GM12878 (cell line): ENCODE measurements at regions not wholly inside any gene's neighbourhood (a gene's known extent, or its start where the extent isn't known, plus 50 kb on each side); places are given as distances from the start of the nearest gene placed in this dataset.

Experiments used
- ATAC-seq: fragments of 200-7000 bp; cut with Tn5 transposase; 3 replicates; pipeline ENCODE4 v1.9.1; 2020; ENCODE audit warnings: mild to moderate bottlenecking, moderate library complexity
- BruUV-seq: library from RNA; stranded (reverse); fragments of 400-500 nt; replicated peaks from 2 replicates; lab custom pipeline; 2021; lab: Mats Ljungman, UMichigan
- CTCF ChIA-PET: fragments of 300-600 bp; sonication (Branson Sonifier 250); formaldehyde crosslinking; extraction: SDS; loops from one replicate; lab custom pipeline; 2021; ENCODE audit warnings: inconsistent platforms; lab: Yijun Ruan, JAX
- POLR2A ChIA-PET: fragments of 350-600 bp; formaldehyde crosslinking; extraction: SDS; loops from one replicate; lab custom pipeline; 2021; ENCODE audit warnings: inconsistent platforms; lab: Charles Lee
- RAD21 ChIA-PET: fragments of 300-600 bp; sonication (Branson Sonifier 250); formaldehyde crosslinking; loops from one replicate; lab custom pipeline; 2023; ENCODE audit warnings: antibody characterized with exemption; ENCODE audit not compliant: unreplicated experiment; lab: Charles Lee
- SMC1A ChIA-PET: fragments of 300-600 bp; sonication (Branson Sonifier 250); formaldehyde crosslinking; loops from one replicate; lab custom pipeline; 2023; ENCODE audit not compliant: unreplicated experiment, uncharacterized antibody; lab: Charles Lee
- DNase-seq: peaks from one replicate; pipeline ENCODE4 v3.0.0-alpha.2; 2011; ENCODE audit warnings: low read depth, low spot score
- FAIRE-seq: peaks from 3 replicates; lab custom pipeline; 2011; peaks lifted over from hg19 to GRCh38; lab: Jason Lieb, UNC
- H2AFZ ChIP-seq: 2 replicates; pipeline ENCODE4 v1.6.0; 2011; ENCODE audit warnings: low read depth, low read length, control low read depth; ENCODE audit not compliant: control insufficient read depth
- H3K27ac ChIP-seq: 2 replicates; pipeline ENCODE4 v1.5.1; 2011; ENCODE audit warnings: control low read depth; ENCODE audit not compliant: control insufficient read depth, insufficient read depth
- H3K27me3 ChIP-seq, 2 experiments: replicated peaks in 1 of 2; 2 replicates each; pipeline versions ENCODE4 v1.6.0 to v1.6.1; 2011; ENCODE audit warnings: low read length in 1 of 2; ENCODE audit not compliant: control insufficient read depth in 2 of 2, insufficient read depth in 2 of 2
- H3K36me3 ChIP-seq, 2 experiments: 2 replicates each; pipeline ENCODE4 v1.5.1; 2011; ENCODE audit warnings: low read length in 1 of 2; ENCODE audit not compliant: control insufficient read depth in 2 of 2, insufficient read depth in 2 of 2
- H3K4me1 ChIP-seq: 2 replicates; pipeline ENCODE4 v1.6.1; 2011; ENCODE audit warnings: mild to moderate bottlenecking, low read length, moderate library complexity, mixed read lengths; ENCODE audit not compliant: control insufficient read depth, insufficient read depth
- H3K4me2 ChIP-seq: 2 replicates; pipeline ENCODE4 v1.6.0; 2011; ENCODE audit warnings: control low read depth; ENCODE audit not compliant: control insufficient read depth, insufficient read depth
- H3K4me3 ChIP-seq: fragments of 200-600 bp; sonication (generic); 2 replicates; pipeline ENCODE4 v1.5.1; 2016
- H3K79me2 ChIP-seq: 2 replicates; pipeline ENCODE4 v1.6.0; 2011; ENCODE audit warnings: low read length; ENCODE audit not compliant: control insufficient read depth, insufficient read depth
- H3K9ac ChIP-seq: 2 replicates; pipeline ENCODE4 v1.8.0; 2011; ENCODE audit warnings: low read length, control low read depth, mixed read lengths; ENCODE audit not compliant: control insufficient read depth, insufficient read depth
- H3K9me3 ChIP-seq: replicated peaks from 3 replicates; pipeline ENCODE4 v1.5.1; 2011; ENCODE audit warnings: mild to moderate bottlenecking, low read length; ENCODE audit not compliant: control insufficient read depth, insufficient read depth
- H4K20me1 ChIP-seq: 2 replicates; pipeline ENCODE4 v1.6.0; 2011; ENCODE audit not compliant: control insufficient read depth, insufficient read depth
- CREB1 ChIP-seq: IDR thresholded peaks from 2 replicates; pipeline ENCODE4 v1.6.1; 2012; ENCODE audit warnings: low read depth, mild to moderate bottlenecking, inconsistent platforms
- GABPA ChIP-seq: IDR thresholded peaks from 2 replicates; pipeline ENCODE4 v1.6.1; 2014; ENCODE audit warnings: antibody characterized with exemption, low read depth, mild to moderate bottlenecking, inconsistent platforms
- PAX5 ChIP-seq: IDR thresholded peaks from 2 replicates; pipeline ENCODE4 v1.6.1; 2011; ENCODE audit warnings: low read depth, low read length, borderline replicate concordance
- SRF ChIP-seq, 2 experiments: IDR thresholded peaks; 2 replicates each; pipeline ENCODE4 v1.6.1; 2011; ENCODE audit warnings: low read depth in 2 of 2, low read length in 2 of 2, mild to moderate bottlenecking in 1 of 2, moderate library complexity in 1 of 2
- WGBS: methylation state at CpG from one replicate; pipeline ENCODE4 v1.1.6; 2016; ENCODE audit warnings: low lambda C conversion rate; ENCODE audit not compliant: insufficient replicate concordance, insufficient coverage; ENCODE audit errors: missing lambda C conversion rate; 5-methylcytosine and 5-hydroxymethylcytosine counted together
- in situ Hi-C: fragments of 300-500 bp; cut with MboI; formaldehyde crosslinking; loops from 9 replicates; pipeline ENCODE4 v1.14.3; 2018; ENCODE audit warnings: mixed read lengths
- intact Hi-C: fragments of 100-400 bp; cut with micrococcal nuclease; formaldehyde crosslinking; loops from one replicate; pipeline ENCODE4 v1.14.2; 2022; ENCODE audit not compliant: unreplicated experiment
- TF ChIP-seq, protein P1 (sequence below): fragments of 450-650 bp; formaldehyde crosslinking; IDR thresholded peaks from 2 replicates; pipeline ENCODE4 v1.4.0; 2022; ENCODE audit warnings: mild to moderate bottlenecking, moderate library complexity
- TF ChIP-seq, protein P2 (sequence below): fragments of 450-650 bp; IDR thresholded peaks from 2 replicates; pipeline ENCODE4 v1.6.1; 2017; ENCODE audit warnings: mild to moderate bottlenecking, low read depth, inconsistent platforms; ENCODE audit not compliant: poor library complexity, severe bottlenecking

DNA sequence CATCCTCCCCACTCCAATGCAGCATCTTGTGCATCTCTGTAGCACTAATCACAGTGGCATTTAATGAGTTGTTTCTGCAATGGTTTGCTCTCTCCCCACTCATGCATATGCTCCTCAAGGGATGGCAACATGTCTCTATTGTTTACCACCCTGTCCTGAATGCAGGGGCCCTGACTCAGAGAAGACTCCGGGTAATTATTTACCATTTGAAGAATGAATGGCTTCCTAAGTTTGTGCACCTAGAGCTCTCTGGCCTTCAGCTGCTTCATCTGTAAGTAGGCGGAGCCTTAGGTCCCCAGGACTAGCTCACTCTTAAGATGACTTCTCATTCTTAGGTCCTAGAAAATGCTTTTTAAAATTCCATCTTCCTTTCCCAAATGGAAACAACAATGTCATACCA is 63.7 kb upstream of the IGSF21 start:
- Histone ChIP-seq H3K4me1 (no peaks in the 10 kb centered on the region), H3K79me2 (no peaks in the 10 kb centered on the region)
- TF ChIP-seq, protein P1, sequence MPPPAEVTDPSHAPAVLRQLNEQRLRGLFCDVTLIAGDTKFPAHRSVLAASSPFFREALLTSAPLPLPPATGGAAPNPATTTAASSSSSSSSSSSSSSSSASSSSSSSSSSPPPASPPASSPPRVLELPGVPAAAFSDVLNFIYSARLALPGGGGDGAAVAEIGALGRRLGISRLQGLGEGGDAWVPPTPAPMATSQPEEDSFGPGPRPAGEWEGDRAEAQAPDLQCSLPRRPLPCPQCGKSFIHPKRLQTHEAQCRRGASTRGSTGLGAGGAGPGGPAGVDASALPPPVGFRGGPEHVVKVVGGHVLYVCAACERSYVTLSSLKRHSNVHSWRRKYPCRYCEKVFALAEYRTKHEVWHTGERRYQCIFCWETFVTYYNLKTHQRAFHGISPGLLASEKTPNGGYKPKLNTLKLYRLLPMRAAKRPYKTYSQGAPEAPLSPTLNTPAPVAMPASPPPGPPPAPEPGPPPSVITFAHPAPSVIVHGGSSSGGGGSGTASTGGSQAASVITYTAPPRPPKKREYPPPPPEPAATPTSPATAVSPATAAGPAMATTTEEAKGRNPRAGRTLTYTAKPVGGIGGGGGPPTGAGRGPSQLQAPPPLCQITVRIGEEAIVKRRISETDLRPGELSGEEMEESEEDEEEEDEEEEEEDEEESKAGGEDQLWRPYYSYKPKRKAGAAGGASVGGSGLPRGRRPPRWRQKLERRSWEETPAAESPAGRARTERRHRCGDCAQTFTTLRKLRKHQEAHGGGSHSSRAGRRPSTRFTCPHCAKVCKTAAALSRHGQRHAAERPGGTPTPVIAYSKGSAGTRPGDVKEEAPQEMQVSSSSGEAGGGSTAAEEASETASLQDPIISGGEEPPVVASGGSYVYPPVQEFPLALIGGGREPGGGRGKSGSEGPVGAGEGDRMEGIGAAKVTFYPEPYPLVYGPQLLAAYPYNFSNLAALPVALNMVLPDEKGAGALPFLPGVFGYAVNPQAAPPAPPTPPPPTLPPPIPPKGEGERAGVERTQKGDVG (CRISPR knock-in tag) = no peak
- no peak for TF ChIP-seq PAX5
- no peak for TF ChIP-seq CREB1
- no peak for TF ChIP-seq GABPA
- TF ChIP-seq, protein P2, sequence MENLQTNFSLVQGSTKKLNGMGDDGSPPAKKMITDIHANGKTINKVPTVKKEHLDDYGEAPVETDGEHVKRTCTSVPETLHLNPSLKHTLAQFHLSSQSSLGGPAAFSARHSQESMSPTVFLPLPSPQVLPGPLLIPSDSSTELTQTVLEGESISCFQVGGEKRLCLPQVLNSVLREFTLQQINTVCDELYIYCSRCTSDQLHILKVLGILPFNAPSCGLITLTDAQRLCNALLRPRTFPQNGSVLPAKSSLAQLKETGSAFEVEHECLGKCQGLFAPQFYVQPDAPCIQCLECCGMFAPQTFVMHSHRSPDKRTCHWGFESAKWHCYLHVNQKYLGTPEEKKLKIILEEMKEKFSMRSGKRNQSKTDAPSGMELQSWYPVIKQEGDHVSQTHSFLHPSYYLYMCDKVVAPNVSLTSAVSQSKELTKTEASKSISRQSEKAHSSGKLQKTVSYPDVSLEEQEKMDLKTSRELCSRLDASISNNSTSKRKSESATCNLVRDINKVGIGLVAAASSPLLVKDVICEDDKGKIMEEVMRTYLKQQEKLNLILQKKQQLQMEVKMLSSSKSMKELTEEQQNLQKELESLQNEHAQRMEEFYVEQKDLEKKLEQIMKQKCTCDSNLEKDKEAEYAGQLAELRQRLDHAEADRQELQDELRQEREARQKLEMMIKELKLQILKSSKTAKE = no peak
- TF ChIP-seq SRF (IDR thresholded peaks at IDR 0.05; ENCODE audit: low read depth in 2 of 2, low read length in 2 of 2) = no peak
- TF ChIP-seq, all 136 proteins: peak for 0
- ATAC-seq (no peak), DNase-seq (no peak), FAIRE-seq (no peak)
- SMC1A ChIA-PET = no interaction called here
- H3K9ac ChIP-seq = no peak overlapping the region
- no peak overlapping the region for H2AFZ ChIP-seq
- no peak overlapping the region for H3K4me2 ChIP-seq
- CTCF ChIA-PET = no interaction called here
- H3K4me3 ChIP-seq = no peak overlapping the region
- intact Hi-C loops = no loop called here
- RAD21 ChIA-PET = no interaction called here
- H3K9me3 ChIP-seq = no peaks in the 10 kb centered on the region
- no TSS peak for BruUV-seq
- no peaks in the 10 kb centered on the region for H4K20me1 ChIP-seq
- POLR2A ChIA-PET = no interaction called here
- H3K36me3 ChIP-seq = no peaks in the 10 kb centered on the region
- WGBS = 37% methylated on average over 2 of the region's 2 CpGs
- in situ Hi-C loops = no loop called here
- H3K27me3 ChIP-seq = no peaks in the 10 kb centered on the region
- no peak overlapping the region for H3K27ac ChIP-seq
